ENCODE measurements at regions not wholly inside any gene's neighbourhood (a gene's known extent, or its start where the extent isn't known, plus 50 kb on each side); places are given as distances from the start of the nearest gene placed in this dataset.

GRCh38 chr2:134119117-134119712, 134.7 kb upstream of the MGAT5 start:
- no peak for DNase-seq (ENCODE audit: extremely low spot score, unreplicated experiment)
- peak overlapping the region; percentile 93 for H3K4me3 Mint-ChIP-seq (ENCODE audit: unreplicated experiment)
- peaks cover 24% of the 10 kb centered on the region for H3K4me1 Mint-ChIP-seq (ENCODE audit: unreplicated experiment)
- peaks cover 7% of the 10 kb centered on the region for H3K27me3 Mint-ChIP-seq (ENCODE audit: unreplicated experiment)
- H3K9me3 Mint-ChIP-seq (ENCODE audit: unreplicated experiment), result no peaks in the 10 kb centered on the region
- H3K36me3 Mint-ChIP-seq (ENCODE audit: unreplicated experiment), result no peaks in the 10 kb centered on the region
- TF ChIP-seq CTCF (IDR thresholded peaks at IDR 0.05), result no peak
- H3K27ac Mint-ChIP-seq (ENCODE audit: unreplicated experiment), result peak overlapping the region; percentile 93

- peak; percentile 95 for DNase-seq (ENCODE audit: extremely low spot score, unreplicated experiment)
- Mint-ChIP-seq H3K36me3 (ENCODE audit: unreplicated experiment) (no peaks in the 10 kb centered on the region), H3K9me3 (ENCODE audit: unreplicated experiment) (no peaks in the 10 kb centered on the region), H3K27ac (ENCODE audit: unreplicated experiment) (peak overlapping the region; percentile 93), H3K27me3 (ENCODE audit: unreplicated experiment) (peaks cover 7% of the 10 kb centered on the region), H3K4me1 (ENCODE audit: unreplicated experiment) (peaks cover 29% of the 10 kb centered on the region), H3K4me3 (ENCODE audit: unreplicated experiment) (peak overlapping the region; percentile 93)
- TF ChIP-seq CTCF (IDR thresholded peaks at IDR 0.05), result no peak
These were observed 134.0 kb upstream of the MGAT5 start for GRCh38 chr2:134119713-134120405.

GRCh38 chr2:134120406-134120732, 133.5 kb upstream of the MGAT5 start:
- no peak for TF ChIP-seq CTCF (IDR thresholded peaks at IDR 0.05)
- H3K27ac Mint-ChIP-seq (ENCODE audit: unreplicated experiment), result no peak overlapping the region
- H3K4me1 Mint-ChIP-seq (ENCODE audit: unreplicated experiment), result peaks cover 29% of the 10 kb centered on the region
- no peak for DNase-seq (ENCODE audit: extremely low spot score, unreplicated experiment)
- no peaks in the 10 kb centered on the region for H3K9me3 Mint-ChIP-seq (ENCODE audit: unreplicated experiment)
- peaks cover 5% of the 10 kb centered on the region for H3K27me3 Mint-ChIP-seq (ENCODE audit: unreplicated experiment)
- H3K36me3 Mint-ChIP-seq (ENCODE audit: unreplicated experiment), result no peaks in the 10 kb centered on the region
- peak overlapping the region; percentile 55 for H3K4me3 Mint-ChIP-seq (ENCODE audit: unreplicated experiment)

GRCh38 chr2:134120733-134121630, 132.9 kb upstream of the MGAT5 start:
- Mint-ChIP-seq H3K27ac (ENCODE audit: unreplicated experiment) (peak overlapping the region; percentile 59), H3K4me1 (ENCODE audit: unreplicated experiment) (peaks cover 29% of the 10 kb centered on the region), H3K4me3 (ENCODE audit: unreplicated experiment) (peak overlapping the region; percentile 76), H3K27me3 (ENCODE audit: unreplicated experiment) (peaks cover 5% of the 10 kb centered on the region), H3K36me3 (ENCODE audit: unreplicated experiment) (no peaks in the 10 kb centered on the region), H3K9me3 (ENCODE audit: unreplicated experiment) (no peaks in the 10 kb centered on the region)
- TF ChIP-seq CTCF (IDR thresholded peaks at IDR 0.05), result no peak
- DNase-seq (ENCODE audit: extremely low spot score, unreplicated experiment), result no peak

- no peak for DNase-seq (ENCODE audit: extremely low spot score, unreplicated experiment)
- no peak for TF ChIP-seq CTCF (IDR thresholded peaks at IDR 0.05)
- H3K4me1 Mint-ChIP-seq (ENCODE audit: unreplicated experiment), result peaks cover 29% of the 10 kb centered on the region
- H3K9me3 Mint-ChIP-seq (ENCODE audit: unreplicated experiment), result no peaks in the 10 kb centered on the region
- H3K27ac Mint-ChIP-seq (ENCODE audit: unreplicated experiment), result no peak overlapping the region
- H3K27me3 Mint-ChIP-seq (ENCODE audit: unreplicated experiment), result no peaks in the 10 kb centered on the region
- H3K36me3 Mint-ChIP-seq (ENCODE audit: unreplicated experiment), result no peaks in the 10 kb centered on the region
- H3K4me3 Mint-ChIP-seq (ENCODE audit: unreplicated experiment), result peak overlapping the region; percentile 44
These were observed 131.3 kb upstream of the MGAT5 start for GRCh38 chr2:134122610-134123009.

All from osteocyte (in vitro differentiated cells).